H9 (cell line): ENCODE measurements at regions not wholly inside any gene's neighbourhood (a gene's known extent, or its start where the extent isn't known, plus 50 kb on each side); places are given as distances from the start of the nearest gene placed in this dataset.

Experiments
- DNase-seq: peaks from one replicate; pipeline ENCODE4 v3.0.0-alpha.2; 2017
- H2AFZ ChIP-seq: one replicate; pipeline ENCODE4 v1.6.1; 2013; ENCODE audit warnings: mild to moderate bottlenecking, low read length, control low read depth, moderate library complexity
- H2AK5ac ChIP-seq: 2 replicates; pipeline ENCODE4 v1.6.1; 2013; ENCODE audit warnings: low read length, control low read depth, mixed read lengths; ENCODE audit not compliant: insufficient read length
- H2BK120ac ChIP-seq: one replicate; pipeline ENCODE4 v1.6.1; 2013; ENCODE audit warnings: low read depth, mild to moderate bottlenecking, low read length, control low read depth, inconsistent platforms; ENCODE audit not compliant: poor library complexity, severe bottlenecking
- H2BK12ac ChIP-seq: 2 replicates; pipeline ENCODE4 v1.6.1; 2013; ENCODE audit warnings: low read length, control low read depth, mixed read lengths, low read depth; ENCODE audit not compliant: insufficient read length
- H2BK15ac ChIP-seq: 2 replicates; pipeline ENCODE4 v1.6.1; 2013; ENCODE audit warnings: low read depth, low read length, control low read depth
- H2BK20ac ChIP-seq: one replicate; pipeline ENCODE4 v1.6.1; 2013; ENCODE audit warnings: low read depth, mild to moderate bottlenecking, low read length, control low read depth, inconsistent platforms; ENCODE audit not compliant: poor library complexity, severe bottlenecking
- H2BK5ac ChIP-seq: 2 replicates; pipeline ENCODE4 v1.6.1; 2013; ENCODE audit warnings: low read length, control low read depth, mixed read lengths; ENCODE audit not compliant: insufficient read length
- H3K14ac ChIP-seq: 2 replicates; pipeline ENCODE4 v1.6.1; 2013; ENCODE audit warnings: low read length, control low read depth; ENCODE audit not compliant: insufficient read depth
- H3K18ac ChIP-seq: 2 replicates; pipeline ENCODE4 v1.6.1; 2013; ENCODE audit warnings: low read depth, mild to moderate bottlenecking, mixed read lengths, low read length, control low read depth; ENCODE audit not compliant: insufficient read length
- H3K23ac ChIP-seq: 2 replicates; pipeline ENCODE4 v1.6.1; 2013; ENCODE audit warnings: low read length, control low read depth, mixed read lengths, low read depth; ENCODE audit not compliant: insufficient read length
- H3K23me2 ChIP-seq: 2 replicates; pipeline ENCODE4 v1.6.1; 2013; ENCODE audit warnings: low read depth, mild to moderate bottlenecking, mixed read lengths, low read length, control low read depth; ENCODE audit not compliant: insufficient read length, poor library complexity, severe bottlenecking
- H3K27ac ChIP-seq: 2 replicates; pipeline ENCODE4 v1.5.1; 2013; ENCODE audit warnings: low read length, control low read depth, mixed read lengths, low read depth; ENCODE audit not compliant: insufficient read length
- H3K27me3 ChIP-seq: 2 replicates; pipeline ENCODE4 v1.6.1; 2013; ENCODE audit warnings: low read length, control low read depth, inconsistent platforms; ENCODE audit not compliant: insufficient read depth
- H3K4ac ChIP-seq: 2 replicates; pipeline ENCODE4 v1.6.1; 2013; ENCODE audit warnings: low read depth, mild to moderate bottlenecking, control low read depth, inconsistent platforms, low read length, moderate library complexity
- H3K4me1 ChIP-seq: 2 replicates; pipeline ENCODE4 v1.6.1; 2013; ENCODE audit warnings: low read length, control low read depth, inconsistent platforms; ENCODE audit not compliant: insufficient read depth
- H3K4me2 ChIP-seq: 2 replicates; pipeline ENCODE4 v1.6.1; 2013; ENCODE audit warnings: low read length, control low read depth, mixed read lengths; ENCODE audit not compliant: insufficient read length, insufficient read depth
- H3K56ac ChIP-seq: 2 replicates; pipeline ENCODE4 v1.6.1; 2013; ENCODE audit warnings: low read depth, mild to moderate bottlenecking, mixed read lengths, low read length, control low read depth; ENCODE audit not compliant: insufficient read length
- H3K79me1 ChIP-seq: 2 replicates; pipeline ENCODE4 v1.6.1; 2013; ENCODE audit warnings: low read depth, mild to moderate bottlenecking, moderate library complexity, low read length, control low read depth, inconsistent platforms; ENCODE audit not compliant: insufficient read depth, poor library complexity, severe bottlenecking
- H3K79me2 ChIP-seq: 2 replicates; pipeline ENCODE4 v1.6.1; 2013; ENCODE audit warnings: low read length, control low read depth, inconsistent platforms; ENCODE audit not compliant: insufficient read depth
- H3K9ac ChIP-seq: 2 replicates; pipeline ENCODE4 v1.6.1; 2013; ENCODE audit warnings: low read length, control low read depth, mixed read lengths; ENCODE audit not compliant: insufficient read length; ENCODE audit errors: extremely low read depth
- H3K9me3 ChIP-seq: one replicate; pipeline ENCODE4 v1.6.1; 2013; ENCODE audit warnings: low read depth, low read length, inconsistent platforms; ENCODE audit not compliant: control insufficient read depth
- H3T11ph ChIP-seq: one replicate; pipeline ENCODE4 v1.6.1; 2013; ENCODE audit warnings: mild to moderate bottlenecking, low read length, control low read depth, inconsistent platforms
- H4K20me1 ChIP-seq: one replicate; pipeline ENCODE4 v1.6.1; 2013; ENCODE audit not compliant: control insufficient read depth, insufficient read length, insufficient read depth
- H4K5ac ChIP-seq: 2 replicates; pipeline ENCODE4 v1.6.1; 2013; ENCODE audit warnings: low read depth, mild to moderate bottlenecking, mixed read lengths, low read length, control low read depth; ENCODE audit not compliant: insufficient read length
- H4K8ac ChIP-seq: replicated peaks from 2 replicates; pipeline ENCODE4 v1.6.1; 2013; ENCODE audit warnings: low read length, control low read depth, mixed read lengths, low read depth; ENCODE audit not compliant: insufficient read length
- H4K91ac ChIP-seq: 2 replicates; pipeline ENCODE4 v1.6.1; 2013; ENCODE audit warnings: low read depth, mild to moderate bottlenecking, moderate library complexity, mixed read lengths, low read length, control low read depth; ENCODE audit not compliant: insufficient read length
- H3K27ac Mint-ChIP-seq, 3 experiments: 2 replicates in 2 of 3; 3 replicates in 1 of 3; pipeline ENCODE4 v1.8.0; 2020 to 2021; ENCODE audit warnings: mixed read lengths in 3 of 3, mild to moderate bottlenecking in 1 of 3, moderate library complexity in 1 of 3
- H3K27me3 Mint-ChIP-seq: 2 replicates; pipeline ENCODE4 v1.8.0; 2021; ENCODE audit warnings: low read depth, mild to moderate bottlenecking, moderate library complexity, mixed read lengths
- H3K36me3 Mint-ChIP-seq, 3 experiments: 2 replicates in 2 of 3; 3 replicates in 1 of 3; pipeline ENCODE4 v1.8.0; 2020 to 2021; ENCODE audit warnings: low read depth in 3 of 3, mixed read lengths in 3 of 3; ENCODE audit not compliant: insufficient read depth in 1 of 3
- H3K4me1 Mint-ChIP-seq, 2 experiments: 2 replicates each; pipeline ENCODE4 v1.8.0; 2020; ENCODE audit warnings: mixed read lengths in 2 of 2
- H3K4me3 Mint-ChIP-seq, 2 experiments: 2 replicates in 1 of 2; 3 replicates in 1 of 2; pipeline ENCODE4 v1.8.0; 2020 to 2021; ENCODE audit warnings: mild to moderate bottlenecking in 2 of 2, mixed read lengths in 2 of 2, moderate library complexity in 1 of 2
- H3K9me3 Mint-ChIP-seq, 2 experiments: 2 replicates in 1 of 2; 3 replicates in 1 of 2; pipeline ENCODE4 v1.8.0; 2020; ENCODE audit warnings: mild to moderate bottlenecking in 2 of 2, mixed read lengths in 2 of 2, moderate library complexity in 1 of 2
- WGBS: extraction: QIAGEN DNeasy Blood & Tissue Kit; methylation state at CpG from one replicate; pipeline ENCODE4 v1.1.7; 2013; ENCODE audit warnings: missing lambda C conversion rate, low lambda C conversion rate, mixed read lengths; ENCODE audit not compliant: insufficient read length; ENCODE audit errors: extremely low coverage; 5-methylcytosine and 5-hydroxymethylcytosine counted together
- TF ChIP-seq, protein P1 (sequence below): fragments of 200-600 bp; sonication (generic); conservative IDR thresholded peaks from 3 replicates; pipeline ENCODE4 v1.8.0; 2021; ENCODE audit warnings: antibody characterized with exemption, mild to moderate bottlenecking

GRCh38 chr6:170044836-170045562, 245.9 kb downstream of the DLL1 start:
- Histone ChIP-seq H3K9me3 (no peaks in the 10 kb centered on the region), H3K4me2 (no peak overlapping the region), H2AFZ (no peak overlapping the region), H3T11ph (no peak overlapping the region), H2BK120ac (no peak overlapping the region), H2AK5ac (no peak overlapping the region), H3K14ac (no peak overlapping the region), H2BK5ac (no peak overlapping the region), H3K56ac (no peak overlapping the region), H3K27ac (no peak overlapping the region), H2BK12ac (no peak overlapping the region), H4K91ac (no peak overlapping the region), H3K23me2 (no peaks in the 10 kb centered on the region), H4K8ac (no peak overlapping the region), H4K20me1 (no peaks in the 10 kb centered on the region), H3K18ac (no peak overlapping the region), H2BK20ac (no peak overlapping the region), H3K23ac (no peak overlapping the region), H4K5ac (no peak overlapping the region), H3K27me3 (no peaks in the 10 kb centered on the region), H3K9ac (no peak overlapping the region), H3K79me2 (no peaks in the 10 kb centered on the region), H3K4me1 (peaks cover 3% of the 10 kb centered on the region; the same call in 1 of the 2 replicates), H3K79me1 (no peaks in the 10 kb centered on the region), H3K4ac (no peak overlapping the region), H2BK15ac (no peak overlapping the region)
- Mint-ChIP-seq H3K27me3 (peaks cover 3% of the 10 kb centered on the region), H3K36me3 (peaks cover 0 to 12% (median 3%) of the 10 kb centered on the region in 3 experiments; a peak in 4 of 7 replicates), H3K4me3 (no peak overlapping the region), H3K4me1 (peaks cover 14 to 20% of the 10 kb centered on the region in 2 experiments), H3K27ac (no peak overlapping the region), H3K9me3 (peaks cover 5 to 8% of the 10 kb centered on the region in 2 experiments; a peak in 3 of 5 replicates)
- WGBS, result no CpG with 5 or more reads among the region's 13 CpGs
- TF ChIP-seq, protein P1, sequence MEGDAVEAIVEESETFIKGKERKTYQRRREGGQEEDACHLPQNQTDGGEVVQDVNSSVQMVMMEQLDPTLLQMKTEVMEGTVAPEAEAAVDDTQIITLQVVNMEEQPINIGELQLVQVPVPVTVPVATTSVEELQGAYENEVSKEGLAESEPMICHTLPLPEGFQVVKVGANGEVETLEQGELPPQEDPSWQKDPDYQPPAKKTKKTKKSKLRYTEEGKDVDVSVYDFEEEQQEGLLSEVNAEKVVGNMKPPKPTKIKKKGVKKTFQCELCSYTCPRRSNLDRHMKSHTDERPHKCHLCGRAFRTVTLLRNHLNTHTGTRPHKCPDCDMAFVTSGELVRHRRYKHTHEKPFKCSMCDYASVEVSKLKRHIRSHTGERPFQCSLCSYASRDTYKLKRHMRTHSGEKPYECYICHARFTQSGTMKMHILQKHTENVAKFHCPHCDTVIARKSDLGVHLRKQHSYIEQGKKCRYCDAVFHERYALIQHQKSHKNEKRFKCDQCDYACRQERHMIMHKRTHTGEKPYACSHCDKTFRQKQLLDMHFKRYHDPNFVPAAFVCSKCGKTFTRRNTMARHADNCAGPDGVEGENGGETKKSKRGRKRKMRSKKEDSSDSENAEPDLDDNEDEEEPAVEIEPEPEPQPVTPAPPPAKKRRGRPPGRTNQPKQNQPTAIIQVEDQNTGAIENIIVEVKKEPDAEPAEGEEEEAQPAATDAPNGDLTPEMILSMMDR, result no peak
- DNase-seq, result no peak
